A673 (cell line): ENCODE measurements at regions not wholly inside any gene's neighbourhood (a gene's known extent, or its start where the extent isn't known, plus 50 kb on each side); places are given as distances from the start of the nearest gene placed in this dataset.

Experiments
- BruUV-seq: library from RNA; stranded (reverse); fragments of 400-500 nt; replicated peaks from 2 replicates; lab custom pipeline; 2021; lab: Mats Ljungman, UMichigan
- CTCF ChIA-PET: fragments of 300-600 bp; sonication (Branson Sonifier 250); formaldehyde crosslinking; loops from one replicate; lab custom pipeline; 2022; ENCODE audit warnings: antibody characterized with exemption; lab: Charles Lee
- POLR2A ChIA-PET: fragments of 300-600 bp; sonication (Branson Sonifier 250); formaldehyde crosslinking; loops from one replicate; lab custom pipeline; 2022; ENCODE audit warnings: antibody characterized with exemption; ENCODE audit not compliant: low non-redundant PET; lab: Charles Lee
- DNase-seq: peaks from one replicate; pipeline ENCODE4 v3.0.0-alpha.2; 2015; ENCODE audit warnings: low spot score
- H3K27ac ChIP-seq: fragments of 200-600 bp; sonication (generic); 2 replicates; pipeline ENCODE4 v1.5.1; 2016; ENCODE audit warnings: mixed run types, low read depth, mild to moderate bottlenecking, mixed read lengths, antibody characterized with exemption, low read length; ENCODE audit not compliant: poor library complexity, severe bottlenecking
- H3K27me3 ChIP-seq: fragments of 200-600 bp; sonication (generic); replicated peaks from 2 replicates; pipeline ENCODE4 v1.6.1; 2017; ENCODE audit warnings: mixed run types, low read depth, mild to moderate bottlenecking, mixed read lengths, antibody characterized with exemption, low read length; ENCODE audit not compliant: insufficient read depth, poor library complexity
- H3K36me3 ChIP-seq: fragments of 200-600 bp; sonication (generic); 2 replicates; pipeline ENCODE4 v1.6.1; 2016; ENCODE audit warnings: mixed run types, mild to moderate bottlenecking, mixed read lengths, antibody characterized with exemption, low read length; ENCODE audit not compliant: insufficient read depth, poor library complexity, severe bottlenecking
- H3K4me1 ChIP-seq: fragments of 200-600 bp; sonication (generic); 2 replicates; pipeline ENCODE4 v1.6.1; 2017; ENCODE audit warnings: mixed run types, mild to moderate bottlenecking, mixed read lengths, antibody characterized with exemption, low read length; ENCODE audit not compliant: insufficient read depth, poor library complexity, severe bottlenecking
- H3K4me3 ChIP-seq: fragments of 200-600 bp; sonication (generic); 2 replicates; pipeline ENCODE4 v1.5.1; 2016; ENCODE audit warnings: low read depth, mixed run types, mild to moderate bottlenecking, mixed read lengths, low read length; ENCODE audit not compliant: poor library complexity, severe bottlenecking
- H3K9me3 ChIP-seq: fragments of 200-600 bp; sonication (generic); 2 replicates; pipeline ENCODE4 v1.6.1; 2016; ENCODE audit warnings: mixed run types, low read depth, mild to moderate bottlenecking, mixed read lengths, antibody characterized with exemption, low read length; ENCODE audit not compliant: poor library complexity, severe bottlenecking
- EZH2 ChIP-seq: fragments of 200-600 bp; sonication (generic); IDR thresholded peaks from 2 replicates; pipeline ENCODE4 v1.6.1; 2017; ENCODE audit warnings: borderline replicate concordance, low read depth, mild to moderate bottlenecking, mixed read lengths, antibody characterized with exemption, low read length; ENCODE audit not compliant: poor library complexity, severe bottlenecking
- intact Hi-C: fragments of 100-400 bp; cut with micrococcal nuclease; formaldehyde crosslinking; loops from one replicate; pipeline ENCODE4 v1.10.0; 2022; ENCODE audit not compliant: unreplicated experiment
- TF ChIP-seq, protein P1 (sequence below): fragments of 300-800, 200-600 bp; sonication (generic); conservative IDR thresholded peaks from 2 replicates; pipeline ENCODE4 v1.5.1; 2017; ENCODE audit warnings: low read depth, mild to moderate bottlenecking, antibody characterized with exemption, low read length, moderate library complexity, mixed read lengths

DNA sequence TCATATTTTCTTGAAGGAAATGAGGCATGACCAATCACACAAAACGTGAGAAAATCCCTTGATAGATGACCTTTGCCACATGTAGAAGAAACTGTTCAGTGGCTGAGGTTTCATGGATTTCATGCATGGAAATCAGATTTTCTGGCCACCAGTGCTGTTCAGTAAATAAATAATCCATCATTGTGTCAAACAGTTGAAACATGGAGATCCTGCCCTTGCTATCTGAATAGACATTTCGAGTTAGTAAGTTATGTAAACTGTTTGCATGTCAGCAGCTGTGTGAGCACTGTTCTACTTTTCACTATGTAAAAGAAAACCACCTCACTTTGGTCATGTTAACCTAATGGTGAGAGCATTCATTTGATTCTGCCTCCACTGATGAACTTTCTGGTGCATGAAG lies 793.9 kb upstream of the EPHA7 start:
- peak; percentile 19 for DNase-seq
- H3K4me1 ChIP-seq: no peaks in the 10 kb centered on the region
- no peaks in the 10 kb centered on the region for H3K36me3 ChIP-seq
- intact Hi-C loops: no loop called here
- TF ChIP-seq EZH2: no peak
- TF ChIP-seq, protein P1, sequence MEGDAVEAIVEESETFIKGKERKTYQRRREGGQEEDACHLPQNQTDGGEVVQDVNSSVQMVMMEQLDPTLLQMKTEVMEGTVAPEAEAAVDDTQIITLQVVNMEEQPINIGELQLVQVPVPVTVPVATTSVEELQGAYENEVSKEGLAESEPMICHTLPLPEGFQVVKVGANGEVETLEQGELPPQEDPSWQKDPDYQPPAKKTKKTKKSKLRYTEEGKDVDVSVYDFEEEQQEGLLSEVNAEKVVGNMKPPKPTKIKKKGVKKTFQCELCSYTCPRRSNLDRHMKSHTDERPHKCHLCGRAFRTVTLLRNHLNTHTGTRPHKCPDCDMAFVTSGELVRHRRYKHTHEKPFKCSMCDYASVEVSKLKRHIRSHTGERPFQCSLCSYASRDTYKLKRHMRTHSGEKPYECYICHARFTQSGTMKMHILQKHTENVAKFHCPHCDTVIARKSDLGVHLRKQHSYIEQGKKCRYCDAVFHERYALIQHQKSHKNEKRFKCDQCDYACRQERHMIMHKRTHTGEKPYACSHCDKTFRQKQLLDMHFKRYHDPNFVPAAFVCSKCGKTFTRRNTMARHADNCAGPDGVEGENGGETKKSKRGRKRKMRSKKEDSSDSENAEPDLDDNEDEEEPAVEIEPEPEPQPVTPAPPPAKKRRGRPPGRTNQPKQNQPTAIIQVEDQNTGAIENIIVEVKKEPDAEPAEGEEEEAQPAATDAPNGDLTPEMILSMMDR: no peak
- ChIA-PET POLR2A (no interaction called here), CTCF (no interaction called here)
- H3K4me3 ChIP-seq: no peak overlapping the region
- no peak overlapping the region for H3K27ac ChIP-seq
- no peaks in the 10 kb centered on the region for H3K9me3 ChIP-seq
- BruUV-seq: no TSS peak
- H3K27me3 ChIP-seq: no peaks in the 10 kb centered on the region

DNA sequence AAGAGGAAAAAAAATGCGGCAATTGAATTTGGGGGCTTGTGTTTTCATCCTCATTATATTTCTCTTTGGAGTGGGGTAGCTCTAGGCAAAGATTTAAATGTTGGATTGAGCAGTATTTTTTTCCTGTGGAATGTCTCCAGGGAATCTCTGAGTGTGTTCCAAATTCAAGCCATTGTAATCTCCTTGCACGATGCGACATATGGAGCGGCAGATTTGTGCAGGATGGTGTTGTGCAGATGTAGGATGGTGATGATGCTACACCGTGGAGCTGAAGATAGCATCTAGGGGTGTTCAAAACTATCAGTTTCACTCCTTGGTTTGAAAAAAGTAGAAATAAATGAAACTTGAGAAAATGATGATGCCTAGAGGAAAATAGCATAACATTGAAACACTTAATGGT lies 777.5 kb upstream of the EPHA7 start:
- DNase-seq: no peak
- CTCF ChIA-PET: no interaction called here
- no TSS peak for BruUV-seq
- H3K9me3 ChIP-seq: no peaks in the 10 kb centered on the region
- TF ChIP-seq EZH2: no peak
- TF ChIP-seq, protein P1: no peak
- no peaks in the 10 kb centered on the region for H3K4me1 ChIP-seq
- no peaks in the 10 kb centered on the region for H3K27me3 ChIP-seq
- POLR2A ChIA-PET: no interaction called here
- H3K27ac ChIP-seq: no peak overlapping the region
- no peaks in the 10 kb centered on the region for H3K36me3 ChIP-seq
- intact Hi-C loops: no loop called here
- H3K4me3 ChIP-seq: no peak overlapping the region

- H3K4me1 ChIP-seq: no peaks in the 10 kb centered on the region
- CTCF ChIA-PET: no interaction called here
- no peaks in the 10 kb centered on the region for H3K36me3 ChIP-seq
- no TSS peak for BruUV-seq
- TF ChIP-seq, protein P1: no peak
- no peak for TF ChIP-seq EZH2
- intact Hi-C loops: no loop called here
- POLR2A ChIA-PET: no interaction called here
- DNase-seq: no peak
- no peaks in the 10 kb centered on the region for H3K9me3 ChIP-seq
- H3K27me3 ChIP-seq: no peaks in the 10 kb centered on the region
- no peak overlapping the region for H3K4me3 ChIP-seq
- H3K27ac ChIP-seq: no peak overlapping the region
Observed at GRCh38 chr6:94190030-94190429, 770.7 kb upstream of the EPHA7 start.
